ENCODE measurements at regions not wholly inside any gene's neighbourhood (a gene's known extent, or its start where the extent isn't known, plus 50 kb on each side); places are given as distances from the start of the nearest gene placed in this dataset.

DNA sequence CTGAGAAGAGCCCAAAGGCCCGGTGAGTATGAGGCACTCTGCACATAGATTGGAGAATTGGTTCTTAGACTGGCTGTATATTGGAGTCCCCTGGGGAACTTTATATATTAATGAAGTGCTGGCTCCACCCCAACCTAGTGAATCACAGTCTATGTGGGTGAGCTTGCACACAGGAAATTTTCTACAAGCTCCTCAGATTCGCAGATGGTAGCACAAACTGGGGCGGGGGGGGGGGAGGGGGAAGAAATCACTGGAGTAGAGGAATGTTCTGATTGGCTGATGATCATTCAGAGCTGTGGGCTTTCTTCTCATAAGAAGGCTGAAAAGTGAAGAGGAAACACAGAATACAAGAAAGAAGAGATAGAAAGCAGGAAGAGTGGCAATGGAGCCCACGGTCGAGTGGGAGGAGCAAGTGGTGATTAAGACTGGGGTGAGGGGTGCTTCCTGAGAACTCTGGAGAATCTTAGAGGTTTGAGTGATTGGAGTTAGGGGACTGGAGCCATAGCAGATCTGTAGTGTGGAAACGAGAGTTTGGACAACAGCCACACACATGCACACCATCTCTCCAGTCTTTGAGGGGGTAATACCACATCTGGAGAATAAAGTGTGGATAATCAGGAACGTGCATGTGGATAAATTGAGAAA is 465.9 kb upstream of the DAB1 start:
- TF ChIP-seq, protein P1, sequence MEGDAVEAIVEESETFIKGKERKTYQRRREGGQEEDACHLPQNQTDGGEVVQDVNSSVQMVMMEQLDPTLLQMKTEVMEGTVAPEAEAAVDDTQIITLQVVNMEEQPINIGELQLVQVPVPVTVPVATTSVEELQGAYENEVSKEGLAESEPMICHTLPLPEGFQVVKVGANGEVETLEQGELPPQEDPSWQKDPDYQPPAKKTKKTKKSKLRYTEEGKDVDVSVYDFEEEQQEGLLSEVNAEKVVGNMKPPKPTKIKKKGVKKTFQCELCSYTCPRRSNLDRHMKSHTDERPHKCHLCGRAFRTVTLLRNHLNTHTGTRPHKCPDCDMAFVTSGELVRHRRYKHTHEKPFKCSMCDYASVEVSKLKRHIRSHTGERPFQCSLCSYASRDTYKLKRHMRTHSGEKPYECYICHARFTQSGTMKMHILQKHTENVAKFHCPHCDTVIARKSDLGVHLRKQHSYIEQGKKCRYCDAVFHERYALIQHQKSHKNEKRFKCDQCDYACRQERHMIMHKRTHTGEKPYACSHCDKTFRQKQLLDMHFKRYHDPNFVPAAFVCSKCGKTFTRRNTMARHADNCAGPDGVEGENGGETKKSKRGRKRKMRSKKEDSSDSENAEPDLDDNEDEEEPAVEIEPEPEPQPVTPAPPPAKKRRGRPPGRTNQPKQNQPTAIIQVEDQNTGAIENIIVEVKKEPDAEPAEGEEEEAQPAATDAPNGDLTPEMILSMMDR (conservative IDR thresholded peaks at IDR 0.05; ENCODE audit: low read depth, low read length), result no peak
- TF ChIP-seq EZH2 (IDR thresholded peaks at IDR 0.05; ENCODE audit: borderline replicate concordance, low read depth, low read length, poor library complexity, severe bottlenecking), result no peak
